ENCODE measurements at regions not wholly inside any gene's neighbourhood (a gene's known extent, or its start where the extent isn't known, plus 50 kb on each side); places are given as distances from the start of the nearest gene placed in this dataset.
"Not testable (repeated sequence)": the region's sequence is repeated elsewhere in the genome, so short reads cannot be mapped to it uniquely, and the experiment has no call there.

DNA sequence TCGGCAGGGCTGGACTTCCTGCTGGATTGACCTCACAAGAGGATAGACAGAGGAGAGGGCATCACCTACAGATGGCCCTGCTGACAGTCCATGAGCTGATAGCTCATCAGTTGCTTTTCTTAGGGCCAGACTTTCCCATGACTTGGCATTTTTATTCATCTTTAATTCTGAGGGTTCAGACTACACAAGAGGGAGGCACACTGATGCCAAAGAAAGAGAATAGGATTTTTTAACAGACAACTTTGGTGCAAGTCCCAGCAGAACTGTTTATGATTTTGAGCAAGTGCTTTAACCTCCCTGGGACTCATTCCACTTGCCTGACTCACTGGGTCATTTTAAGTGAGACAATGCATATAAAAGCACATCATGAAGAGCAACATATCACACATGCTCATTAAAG, 299.2 kb downstream of the INSIG2 start:
- DNase-seq (ENCODE audit: low spot score) = peak; percentile 35

DNA sequence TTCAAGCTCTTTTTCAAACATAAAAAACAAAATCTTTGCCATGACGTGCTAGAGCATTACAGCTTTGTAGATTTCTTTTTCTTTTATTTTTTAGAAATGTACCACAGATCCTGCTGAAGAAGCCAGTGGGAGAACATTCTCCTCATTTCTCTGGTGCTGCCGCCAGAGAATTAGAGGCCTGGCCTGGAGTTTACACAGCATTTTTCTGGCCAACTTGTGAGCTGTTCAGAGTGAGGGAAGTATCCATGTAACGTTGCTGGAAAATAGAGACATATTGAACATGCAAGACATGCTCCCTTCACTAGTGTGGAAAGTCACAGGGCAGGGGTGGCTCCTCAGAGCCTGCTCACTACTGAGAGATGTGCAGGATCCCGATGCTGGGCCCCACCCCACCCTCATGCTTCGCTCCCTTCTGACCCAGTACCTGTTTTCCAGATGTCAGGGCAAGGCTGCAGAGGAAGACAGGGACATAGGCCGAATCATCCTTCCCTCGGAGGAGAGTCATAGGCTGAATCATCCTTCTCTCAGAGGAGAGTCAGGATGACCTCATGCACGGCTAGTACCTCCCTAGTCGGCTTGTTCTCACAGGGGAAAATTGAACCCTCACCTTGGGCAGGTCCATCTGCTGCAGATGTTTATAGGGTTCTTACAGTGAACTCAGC, 298.5 kb downstream of the INSIG2 start:
- DNase-seq (ENCODE audit: low spot score) = peak; percentile 70

DNA sequence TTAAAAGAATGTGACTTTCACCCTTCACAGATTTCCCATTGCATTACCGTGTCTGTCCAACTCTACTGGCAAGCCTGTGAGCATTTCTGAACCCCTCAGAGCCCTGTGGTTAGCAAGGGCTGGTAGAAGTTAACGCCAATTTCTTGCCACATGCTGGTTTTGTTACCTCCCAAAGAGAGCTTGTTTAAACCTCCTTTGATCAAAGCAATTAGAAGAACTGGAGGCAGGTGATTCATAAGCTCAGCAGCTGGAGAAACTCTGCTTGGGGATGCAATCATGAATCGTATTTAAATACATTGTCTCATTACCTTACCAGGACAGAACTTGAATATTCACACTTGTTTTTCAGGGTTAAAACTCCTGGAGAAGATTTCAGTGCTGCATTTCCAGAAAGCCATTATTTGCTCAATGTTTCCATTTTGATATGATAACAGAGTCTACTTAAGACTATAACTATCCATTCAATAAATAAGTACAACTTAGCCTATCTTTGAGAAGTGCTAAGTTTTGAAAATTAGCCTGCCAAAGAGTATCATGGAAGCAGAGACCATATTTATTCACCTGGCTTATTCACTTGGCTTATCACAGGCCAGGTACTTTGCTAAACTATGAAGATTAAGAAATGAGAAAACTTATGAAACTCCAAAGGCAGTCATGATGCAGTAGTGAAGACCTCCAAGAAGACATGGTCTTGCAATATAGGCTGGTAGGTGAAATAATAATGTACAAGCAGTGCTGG, 292.8 kb downstream of the INSIG2 start:
- no peak for DNase-seq (ENCODE audit: low spot score)

DNA sequence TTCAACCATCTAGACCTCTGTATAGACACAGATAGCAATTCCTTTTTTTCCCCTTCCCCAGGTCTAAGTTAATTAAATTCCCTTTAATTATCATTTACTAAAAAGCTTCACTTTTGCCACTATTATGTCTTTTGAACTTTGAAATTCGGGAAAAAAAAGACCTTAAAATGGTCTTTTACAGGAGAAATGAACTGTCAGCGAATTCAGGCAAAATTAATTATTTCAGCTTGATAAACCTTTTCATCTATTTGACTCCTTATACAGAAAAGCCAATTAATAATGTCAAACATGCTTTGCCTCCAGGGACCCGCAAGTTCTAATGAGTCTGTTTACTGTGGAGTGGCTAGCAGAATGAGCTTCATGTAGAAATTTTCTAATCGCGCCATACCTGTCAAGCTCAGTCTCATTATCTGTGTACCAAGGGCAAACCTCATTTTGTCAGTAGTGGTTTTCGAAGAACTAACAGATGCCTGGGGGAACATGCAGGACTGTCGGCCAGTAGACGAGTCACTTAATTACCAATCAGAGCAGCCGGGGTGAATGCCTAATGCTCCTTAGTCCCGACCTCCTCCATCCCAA, 287.7 kb downstream of the INSIG2 start:
- no peak for DNase-seq (ENCODE audit: low spot score)

DNA sequence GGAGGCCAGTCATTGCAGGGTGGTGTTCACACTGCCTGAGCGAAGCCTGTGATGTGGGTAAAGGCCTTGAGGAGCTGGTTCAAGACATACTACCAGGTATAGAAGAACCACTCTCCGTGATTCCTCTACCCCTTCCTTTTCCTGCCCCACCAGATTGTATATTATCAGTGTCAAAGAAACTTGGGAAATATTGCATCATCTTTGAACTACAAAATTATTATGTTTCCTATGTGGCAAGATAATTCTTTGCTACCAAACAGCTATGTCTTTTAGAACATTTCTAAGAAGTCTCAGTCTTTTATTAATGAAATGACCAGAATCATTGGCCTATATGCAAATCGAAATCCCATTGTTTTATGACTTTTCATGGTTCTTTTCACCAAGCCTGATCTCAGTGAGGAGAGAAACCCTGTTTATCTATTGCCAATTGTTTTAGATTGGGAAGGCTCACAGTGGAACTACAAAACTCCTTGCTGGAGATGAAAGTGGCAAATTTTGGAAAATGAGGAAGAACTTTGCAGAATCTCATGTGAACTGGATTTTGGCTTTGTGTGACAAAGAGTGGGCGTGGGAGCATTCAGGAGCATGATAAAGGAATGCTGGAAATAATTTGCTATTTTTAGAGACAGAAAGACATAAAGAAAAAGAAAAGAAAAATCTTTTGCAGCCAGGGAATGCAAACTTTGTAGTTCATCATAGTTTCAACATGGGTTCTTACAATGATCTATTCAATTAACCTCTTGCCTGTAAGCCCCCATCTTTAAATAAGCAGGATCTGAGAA, 286.9 kb downstream of the INSIG2 start:
- DNase-seq (ENCODE audit: low spot score) = no peak

DNA sequence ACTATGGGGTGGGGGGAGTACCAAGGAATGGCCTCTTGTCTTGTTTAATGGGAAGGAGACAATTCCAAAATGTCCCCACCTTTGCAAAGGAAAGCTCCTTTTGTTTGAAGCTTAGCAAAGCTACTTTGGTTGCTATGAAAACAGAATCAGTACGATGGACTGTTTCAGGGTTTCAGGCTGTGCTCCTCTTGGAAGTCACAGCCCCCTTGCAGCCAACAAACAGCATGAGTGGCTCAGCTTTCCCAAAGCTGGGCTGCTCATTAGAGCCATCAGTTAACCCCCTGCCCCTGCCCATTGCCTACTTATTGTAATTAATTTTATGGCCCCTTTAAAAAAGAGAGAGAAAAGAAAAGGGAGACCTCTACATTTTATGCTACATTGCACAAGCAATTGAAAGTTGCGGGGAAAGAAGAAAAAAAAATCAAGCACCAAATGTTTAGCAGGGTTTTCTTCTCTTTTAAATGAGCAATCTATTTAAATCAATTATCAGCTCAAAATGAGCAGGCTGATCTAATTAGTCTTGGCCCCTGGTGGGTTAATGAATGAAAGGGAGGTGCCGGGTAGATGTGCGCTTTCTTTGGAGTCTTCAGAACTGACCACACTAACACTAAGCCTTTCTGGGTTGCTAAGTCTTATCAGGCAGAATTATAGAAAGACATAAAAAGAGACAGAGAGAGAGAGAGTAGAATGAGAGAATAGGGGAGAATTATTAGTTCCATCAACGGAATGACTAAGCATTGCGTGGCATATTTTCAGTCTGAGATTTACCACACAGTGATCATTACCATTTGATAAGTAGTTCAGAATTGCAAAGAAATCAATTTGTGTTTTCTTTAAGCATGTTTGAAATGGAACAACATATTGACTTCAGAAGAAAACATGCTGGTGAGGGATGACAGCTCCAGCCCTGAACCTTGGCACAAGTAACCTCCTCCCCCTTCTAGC, 284.9 kb downstream of the INSIG2 start:
- no peak for DNase-seq (ENCODE audit: low spot score)

DNA sequence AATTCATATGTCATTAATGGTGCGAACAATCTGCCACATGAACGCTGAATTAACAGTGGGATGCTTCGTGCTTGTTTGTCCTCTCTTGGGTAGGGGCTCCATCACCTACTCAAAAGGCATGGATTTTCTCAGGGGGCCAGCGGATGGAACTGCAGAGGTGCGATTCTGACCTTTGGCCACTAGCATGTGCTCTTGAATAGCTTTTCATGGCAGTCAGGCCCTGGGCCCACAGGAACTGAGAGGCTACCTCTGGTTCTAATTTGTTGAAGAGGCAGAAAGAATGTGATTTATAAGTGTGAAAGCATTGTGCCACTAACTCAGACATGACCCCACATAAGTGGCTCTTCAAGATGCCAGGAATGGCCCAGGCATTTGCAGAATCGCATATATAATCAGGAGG, 283.2 kb downstream of the INSIG2 start:
- peak; percentile 58 for DNase-seq (ENCODE audit: low spot score)

DNA sequence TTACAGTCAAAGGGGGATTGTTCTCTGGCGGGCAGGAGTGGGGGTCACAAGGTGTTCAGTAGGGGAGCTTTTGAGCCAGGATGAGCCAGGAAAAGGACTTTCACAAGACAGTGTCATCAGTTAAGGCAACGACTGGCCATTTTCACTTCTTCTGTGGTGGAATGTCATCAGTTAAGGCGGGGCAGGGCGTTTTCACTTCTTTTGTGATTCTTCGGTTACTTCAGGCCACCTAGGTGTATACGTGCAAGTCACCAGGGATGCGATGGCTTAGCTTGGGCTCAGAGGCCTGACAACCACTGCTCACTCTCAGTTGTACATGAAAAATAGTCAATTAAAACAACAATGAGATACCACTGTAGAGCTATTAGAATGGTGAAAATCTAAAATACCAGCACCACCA, 281.2 kb downstream of the INSIG2 start:
- DNase-seq (ENCODE audit: low spot score) = not testable (repeated sequence)

DNA sequence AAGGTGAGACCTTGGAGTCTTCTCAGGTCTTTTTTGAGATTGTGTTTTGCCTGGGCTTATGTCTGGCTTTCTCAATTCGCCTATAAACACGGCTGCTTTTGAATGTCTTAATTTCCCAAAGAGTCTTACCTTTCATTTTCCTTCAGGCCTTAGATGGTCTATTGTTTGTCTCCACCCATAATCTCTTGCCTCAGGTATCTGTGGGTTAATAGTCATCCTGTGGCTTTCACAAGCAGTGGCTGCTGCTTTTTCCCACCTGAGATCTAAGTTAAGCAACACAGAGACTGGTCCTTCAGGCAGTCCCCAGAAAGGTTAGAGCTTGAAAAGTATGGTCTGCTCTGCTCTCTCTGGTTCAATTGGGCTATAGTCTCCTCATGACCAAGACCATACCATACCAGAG, 275.3 kb downstream of the INSIG2 start:
- DNase-seq (ENCODE audit: low spot score) = no peak

DNA sequence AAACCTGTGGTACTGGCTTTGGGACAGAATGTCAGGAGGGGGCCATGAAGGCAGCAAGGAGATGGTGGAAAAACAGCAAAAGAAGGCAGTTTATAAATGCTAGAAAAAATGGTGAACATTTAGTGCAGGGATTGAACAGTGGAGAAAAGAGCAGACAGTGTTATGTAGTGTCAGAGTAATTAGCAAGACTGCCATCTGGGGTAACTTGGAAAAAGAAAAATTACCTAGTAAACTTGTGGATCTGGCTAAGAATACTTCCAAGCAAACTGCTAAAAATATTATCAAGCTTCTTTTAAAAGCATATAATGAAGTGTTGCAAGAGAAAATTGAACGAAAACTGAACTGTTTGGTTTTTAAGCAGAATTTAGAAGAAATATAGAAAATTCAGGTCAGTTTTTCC, 267.8 kb downstream of the INSIG2 start:
- DNase-seq (ENCODE audit: low spot score) = no peak

DNA sequence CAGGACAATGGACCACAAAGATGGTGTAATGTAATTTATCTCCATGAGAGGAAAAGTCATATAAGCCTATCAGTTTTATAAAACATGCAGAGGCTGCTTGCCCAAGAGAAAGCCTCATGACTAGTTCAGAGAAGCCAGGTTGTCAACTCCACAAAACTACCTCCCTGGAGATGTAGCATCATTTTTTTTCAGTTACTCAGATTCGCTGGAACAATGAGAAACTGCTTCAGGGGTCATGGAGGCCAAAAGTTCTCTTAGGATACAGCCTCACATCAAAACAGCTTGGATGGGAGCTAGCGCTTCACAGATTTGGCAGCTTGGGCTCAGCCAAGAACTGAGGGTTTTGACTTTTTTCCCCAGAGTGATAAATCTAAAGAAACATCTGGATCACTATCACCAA, 263.5 kb downstream of the INSIG2 start:
- no peak for DNase-seq (ENCODE audit: low spot score)

DNA sequence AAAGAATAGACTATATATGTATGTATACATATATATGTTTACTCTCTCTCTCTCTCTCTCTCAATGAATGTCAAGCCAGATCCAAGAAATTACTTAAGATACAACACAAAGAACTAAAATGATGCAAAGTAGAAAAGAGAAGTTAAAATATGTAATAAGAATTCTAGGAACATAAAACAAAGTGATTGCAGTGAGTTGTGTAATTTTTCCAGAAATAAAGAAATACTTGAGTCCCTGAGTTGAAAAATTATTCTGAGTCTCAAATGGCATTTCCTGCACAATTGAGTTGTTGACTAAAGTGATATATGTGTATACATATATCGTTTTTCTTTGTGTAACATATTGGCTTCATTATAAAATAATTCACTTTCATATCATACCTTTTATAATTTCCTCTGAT, 262.4 kb downstream of the INSIG2 start:
- DNase-seq (ENCODE audit: low spot score) = no peak

DNA sequence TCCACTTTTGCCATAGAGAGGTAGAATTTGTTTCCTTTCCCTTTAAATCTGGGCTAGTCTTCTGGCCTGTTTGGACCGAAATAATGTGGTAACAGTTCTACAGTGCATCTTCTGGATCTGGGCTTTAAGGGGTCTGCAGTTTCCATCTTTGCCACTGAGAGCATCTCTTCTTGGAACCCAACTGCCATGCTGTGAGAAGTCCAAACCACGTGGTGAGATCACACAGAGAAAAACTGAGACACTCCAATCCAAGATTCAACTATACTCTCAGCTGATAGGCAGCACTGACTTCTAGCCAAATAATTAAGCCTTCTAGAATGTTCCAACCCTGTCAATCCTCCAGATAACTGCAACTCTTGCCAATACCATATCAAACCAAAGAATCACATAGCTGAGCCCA, 261.1 kb downstream of the INSIG2 start:
- no peak for DNase-seq (ENCODE audit: low spot score)

DNA sequence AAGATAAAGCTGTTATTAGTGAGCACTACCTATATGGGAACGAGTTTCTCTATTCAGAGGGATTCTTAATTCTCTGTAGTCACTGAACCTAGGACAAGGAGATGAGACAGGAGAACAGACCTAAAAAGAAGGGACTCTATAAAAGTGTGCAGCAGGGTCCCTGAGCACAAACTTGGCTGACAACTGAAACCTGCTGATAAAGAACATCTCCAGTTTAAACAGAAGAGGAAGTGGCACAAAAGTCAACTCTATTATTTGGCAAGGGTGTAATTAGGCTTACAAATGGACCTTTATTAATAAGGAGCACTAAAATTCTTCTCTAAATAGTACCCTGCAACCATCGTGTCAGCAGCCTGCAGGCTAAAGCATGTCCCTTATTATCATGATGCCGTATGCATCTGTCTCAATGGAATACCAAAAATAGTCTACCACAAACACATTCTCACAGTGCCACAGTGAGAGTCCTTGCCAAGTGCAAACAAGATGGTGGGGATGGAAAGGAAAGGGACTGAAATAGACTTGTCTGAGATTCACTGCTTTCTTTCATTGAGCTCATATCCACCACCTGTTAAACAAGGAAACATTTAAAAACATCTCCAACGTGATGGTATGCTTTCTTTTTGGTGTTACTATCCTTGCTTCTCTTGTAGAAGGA, 260.2 kb downstream of the INSIG2 start:
- DNase-seq (ENCODE audit: low spot score) = no peak

DNA sequence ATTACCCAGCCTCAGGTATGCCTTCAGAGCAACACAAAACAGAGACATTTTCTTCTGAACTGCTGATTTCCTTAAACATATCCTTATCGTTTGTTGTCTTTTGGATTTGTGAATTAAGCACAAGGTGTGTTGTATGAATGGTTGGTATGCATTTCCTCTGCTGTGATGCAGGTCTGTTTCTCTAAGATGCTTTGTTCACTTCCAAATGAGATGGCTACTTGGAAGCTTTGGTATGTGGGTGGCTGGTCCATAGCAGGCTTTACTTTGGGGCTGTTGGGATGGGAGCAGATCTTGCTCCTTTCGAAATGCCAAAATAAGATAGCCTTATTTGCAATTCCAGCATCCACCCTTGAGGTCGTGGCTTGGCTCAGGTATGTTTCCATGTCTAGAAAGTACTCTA, 257.2 kb downstream of the INSIG2 start:
- DNase-seq (ENCODE audit: low spot score) = no peak

DNA sequence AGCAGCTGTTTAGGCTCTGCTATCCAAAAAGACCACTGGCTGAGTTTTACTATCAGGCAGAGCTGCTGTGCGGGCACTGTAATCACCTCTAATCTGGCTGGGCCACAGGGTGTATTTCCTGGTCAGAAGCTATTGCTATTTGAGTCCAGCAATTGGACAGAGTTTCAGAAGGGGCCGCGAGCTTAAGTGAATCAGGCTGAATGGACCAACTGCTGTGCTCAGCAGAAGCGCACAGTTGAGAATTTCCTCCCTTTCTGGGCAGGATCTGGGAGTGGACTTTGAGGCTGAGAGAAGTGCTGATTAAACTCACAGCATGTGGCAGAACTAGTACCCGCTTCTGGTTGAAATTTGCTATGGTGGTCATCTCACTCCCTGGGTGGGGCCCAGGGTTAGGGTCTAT, 251.8 kb downstream of the INSIG2 start:
- DNase-seq (ENCODE audit: low spot score) = no peak

DNA sequence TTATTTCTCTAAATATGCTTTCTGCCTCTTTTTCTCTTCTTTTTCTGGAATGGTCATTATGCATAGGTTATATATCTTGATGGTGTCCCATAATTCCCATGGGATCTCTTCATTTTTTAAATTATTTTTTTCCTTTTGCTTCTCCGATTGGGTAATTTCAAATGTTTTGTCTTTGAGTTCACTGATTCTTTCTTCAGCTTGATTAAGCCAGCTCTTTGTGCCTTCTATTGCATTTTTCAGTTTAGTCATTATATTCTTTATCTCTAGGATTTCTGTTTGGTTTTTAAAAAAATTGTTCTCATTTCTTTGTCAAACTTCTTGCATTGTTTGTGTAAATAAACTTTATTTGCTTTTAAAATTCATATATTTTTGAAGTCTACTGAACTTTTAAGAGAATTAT, 251.1 kb downstream of the INSIG2 start:
- no peak for DNase-seq (ENCODE audit: low spot score)

DNA sequence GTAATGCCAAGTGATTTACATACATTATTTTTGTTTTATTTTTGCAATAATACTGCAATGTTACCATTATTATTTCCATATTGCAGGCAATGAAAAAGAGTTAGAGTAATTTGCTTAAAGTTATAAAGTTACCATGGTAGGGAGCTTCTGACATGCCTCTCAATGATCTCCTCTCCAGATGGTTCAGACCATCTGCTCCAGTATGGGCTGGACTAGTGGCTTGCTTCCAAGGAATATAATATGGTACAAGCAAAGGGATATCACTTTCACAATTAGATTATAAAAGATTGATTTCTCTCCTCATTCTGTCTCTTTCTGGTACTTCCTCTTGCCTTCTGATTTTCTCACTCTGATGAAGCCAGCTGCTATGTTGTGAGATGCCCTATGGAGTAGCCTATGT, 245.4 kb downstream of the INSIG2 start:
- DNase-seq (ENCODE audit: low spot score) = no peak

DNA sequence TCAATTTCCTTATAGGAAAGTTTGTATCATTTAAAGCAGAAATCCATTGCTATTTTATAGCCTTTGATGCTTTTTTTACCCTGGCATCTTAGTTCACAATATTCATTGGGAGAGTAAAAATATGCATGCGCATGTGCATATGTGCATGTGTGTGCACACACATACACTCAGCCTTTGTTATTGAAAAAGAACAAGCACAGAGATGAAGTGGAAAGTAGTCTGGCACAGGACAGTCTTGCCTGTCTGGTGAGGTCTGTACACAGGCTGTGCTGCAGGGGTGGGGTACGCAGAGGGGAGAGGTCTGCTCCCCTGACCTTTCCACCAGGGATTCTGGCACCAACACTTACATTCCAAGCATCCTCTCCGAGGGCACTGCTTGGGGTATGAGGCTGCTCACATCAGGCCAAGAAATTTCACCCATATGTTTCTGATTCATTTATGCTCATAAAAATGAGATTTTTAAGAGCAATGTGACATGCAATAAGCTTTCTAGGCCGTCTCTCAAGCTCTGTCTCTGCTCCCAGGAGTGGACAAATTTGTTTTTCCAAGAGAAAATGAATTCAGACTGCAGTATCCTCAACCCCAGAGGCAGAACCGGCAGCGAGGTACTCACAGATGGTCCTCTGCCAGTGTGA, 237.2 kb downstream of the INSIG2 start:
- DNase-seq (ENCODE audit: low spot score) = no peak

DNA sequence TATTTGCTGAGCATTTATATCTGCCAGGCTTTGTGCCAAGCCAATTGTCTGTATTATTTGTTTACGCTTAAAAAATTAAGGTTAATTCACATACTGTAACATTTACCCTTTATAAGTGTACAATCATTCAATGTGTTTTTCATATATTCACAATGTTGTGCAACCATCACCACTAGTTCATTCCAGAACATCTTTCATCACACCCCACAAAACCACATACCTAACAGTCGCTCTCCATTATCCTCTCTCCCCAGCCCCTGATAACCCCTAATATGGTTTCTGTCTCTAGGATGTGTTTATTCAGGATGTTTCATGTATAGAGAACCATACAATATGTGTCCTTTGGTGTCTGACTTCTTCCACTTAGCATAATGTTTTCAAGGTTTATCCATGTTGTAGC, 234.1 kb downstream of the INSIG2 start:
- no peak for DNase-seq (ENCODE audit: low spot score)
